Panc1 (cell line): ENCODE measurements at regions not wholly inside any gene's neighbourhood (a gene's known extent, or its start where the extent isn't known, plus 50 kb on each side); places are given as distances from the start of the nearest gene placed in this dataset.

Experiments used
- ATAC-seq: fragments of 200-7000 bp; cut with Tn5 transposase; 2 replicates; pipeline ENCODE4 v1.9.1; 2020; ENCODE audit warnings: mild to moderate bottlenecking, moderate library complexity
- BruUV-seq: library from RNA; stranded (reverse); fragments of 400-500 nt; replicated peaks from 2 replicates; lab custom pipeline; 2021; lab: Mats Ljungman, UMichigan
- CTCF ChIA-PET: fragments of 300-600 bp; sonication (Branson Sonifier 250); formaldehyde crosslinking; loops from one replicate; lab custom pipeline; 2022; ENCODE audit warnings: antibody characterized with exemption; lab: Charles Lee
- POLR2A ChIA-PET: fragments of 300-600 bp; sonication (Branson Sonifier 250); formaldehyde crosslinking; loops from one replicate; lab custom pipeline; 2022; ENCODE audit warnings: antibody characterized with exemption; lab: Charles Lee
- DNase-seq: peaks from one replicate; pipeline ENCODE4 v3.0.0-alpha.2; 2010; ENCODE audit warnings: low read depth, low spot score
- H3K27ac ChIP-seq: 2 replicates; pipeline ENCODE4 v1.5.1; 2011; ENCODE audit warnings: mild to moderate bottlenecking, low read length, inconsistent platforms
- H3K27me3 ChIP-seq: fragments of 200-500 bp; sonication (Bioruptor generic); 2 replicates; pipeline ENCODE4 v1.6.0; 2014; ENCODE audit warnings: low read length, inconsistent platforms; ENCODE audit not compliant: control insufficient read depth, insufficient read depth
- H3K36me3 ChIP-seq: fragments of 200-500 bp; sonication (Bioruptor generic); 2 replicates; pipeline ENCODE4 v1.5.1; 2014; ENCODE audit warnings: inconsistent platforms, mild to moderate bottlenecking, low read length, moderate library complexity; ENCODE audit not compliant: control insufficient read depth, insufficient read depth
- H3K4me1 ChIP-seq: 2 replicates; pipeline ENCODE4 v1.5.1; 2011; ENCODE audit warnings: inconsistent platforms, mild to moderate bottlenecking, low read length, moderate library complexity; ENCODE audit not compliant: control insufficient read depth, insufficient read depth
- H3K4me3 ChIP-seq, 2 experiments: 2 replicates each; pipeline ENCODE4 v1.5.1; 2011 to 2012; ENCODE audit warnings: low read depth in 2 of 2, low read length in 2 of 2, mild to moderate bottlenecking in 2 of 2, inconsistent platforms in 1 of 2, moderate library complexity in 1 of 2
- H3K9me3 ChIP-seq: fragments of 200-500 bp; sonication (Bioruptor generic); 2 replicates; pipeline ENCODE4 v1.5.1; 2014; ENCODE audit warnings: low read depth, mild to moderate bottlenecking, inconsistent platforms, low read length, moderate library complexity; ENCODE audit not compliant: control insufficient read depth, insufficient read depth
- CTCF ChIP-seq: fragments of 450-650 bp; IDR thresholded peaks from 2 replicates; pipeline ENCODE4 v1.5.1; 2017; ENCODE audit warnings: mild to moderate bottlenecking
- POLR2AphosphoS5 ChIP-seq: IDR thresholded peaks from 2 replicates; pipeline ENCODE4 v1.6.1; 2012; ENCODE audit warnings: mild to moderate bottlenecking, low read depth, low read length, moderate library complexity
- REST ChIP-seq, 2 experiments: IDR thresholded peaks; 2 replicates each; pipeline ENCODE4 v1.6.1; 2011 to 2012; ENCODE audit warnings: low read depth in 2 of 2, control low read depth in 1 of 2, low read length in 1 of 2, mild to moderate bottlenecking in 1 of 2, moderate library complexity in 1 of 2; ENCODE audit not compliant: insufficient read depth in 1 of 2
- SIN3A ChIP-seq: IDR thresholded peaks from 2 replicates; pipeline ENCODE4 v1.6.1; 2012; ENCODE audit warnings: low read depth, mild to moderate bottlenecking, low read length, moderate library complexity, borderline replicate concordance; ENCODE audit not compliant: insufficient read depth
- TCF7L2 ChIP-seq: IDR thresholded peaks from 2 replicates; pipeline ENCODE4 v1.6.1; 2011; ENCODE audit warnings: mild to moderate bottlenecking, low read depth, low read length, inconsistent platforms
- in situ Hi-C: cut with HindIII; loops from 2 replicates; pipeline ENCODE4 v1.10.0; 2016; ENCODE audit warnings: low sequenced_read_pairs, low pct_unique_long_range_greater_than_20kb
- intact Hi-C: fragments of 100-400 bp; cut with micrococcal nuclease; formaldehyde crosslinking; loops from one replicate; pipeline ENCODE4 v1.10.0; 2022; ENCODE audit not compliant: unreplicated experiment

- no peak for TF ChIP-seq CTCF
- H3K36me3 ChIP-seq, result no peaks in the 10 kb centered on the region
- H3K4me3 ChIP-seq, result no peak overlapping the region
- ChIA-PET POLR2A (no interaction called here), CTCF (no interaction called here)
- in situ Hi-C loops, result no loop called here
- BruUV-seq, result no TSS peak
- H3K4me1 ChIP-seq, result no peaks in the 10 kb centered on the region
- H3K9me3 ChIP-seq, result no peaks in the 10 kb centered on the region
- H3K27ac ChIP-seq, result no peak overlapping the region
- no peak for DNase-seq
- H3K27me3 ChIP-seq, result no peaks in the 10 kb centered on the region
- ATAC-seq, result no peak
- intact Hi-C loops, result no loop called here
Measured at GRCh38 chr7:124462249-124462648, 303.3 kb downstream of the GPR37 start.

GRCh38 chr7:124460555-124460954 is 305.0 kb downstream of the GPR37 start:
- Histone ChIP-seq H3K27me3 (no peaks in the 10 kb centered on the region), H3K4me1 (no peaks in the 10 kb centered on the region), H3K36me3 (no peaks in the 10 kb centered on the region), H3K27ac (no peak overlapping the region), H3K9me3 (no peaks in the 10 kb centered on the region), H3K4me3 (no peak overlapping the region)
- ChIA-PET POLR2A (no interaction called here), CTCF (no interaction called here)
- in situ Hi-C loops, result no loop called here
- DNase-seq, result no peak
- intact Hi-C loops, result no loop called here
- ATAC-seq, result no peak
- BruUV-seq, result no TSS peak
- no peak for TF ChIP-seq POLR2AphosphoS5
- no peak for TF ChIP-seq TCF7L2
- no peak for TF ChIP-seq CTCF
- no peak for TF ChIP-seq REST (IDR thresholded peaks at IDR 0.05; ENCODE audit: insufficient read depth in 1 of 2, low read depth in 2 of 2, low read length in 1 of 2)
- TF ChIP-seq SIN3A, result no peak

GRCh38 chr7:124460056-124460450 is 305.5 kb downstream of the GPR37 start:
- BruUV-seq, result no TSS peak
- no peak for DNase-seq
- no peaks in the 10 kb centered on the region for H3K9me3 ChIP-seq
- no peak overlapping the region for H3K27ac ChIP-seq
- intact Hi-C loops (no loop called here), in situ Hi-C loops (no loop called here)
- no peak for TF ChIP-seq REST (IDR thresholded peaks at IDR 0.05; ENCODE audit: insufficient read depth in 1 of 2, low read depth in 2 of 2, low read length in 1 of 2)
- no peak for TF ChIP-seq TCF7L2
- TF ChIP-seq POLR2AphosphoS5, result no peak
- no peak for TF ChIP-seq SIN3A
- TF ChIP-seq CTCF, result no peak
- no peaks in the 10 kb centered on the region for H3K4me1 ChIP-seq
- no peaks in the 10 kb centered on the region for H3K36me3 ChIP-seq
- no peaks in the 10 kb centered on the region for H3K27me3 ChIP-seq
- ChIA-PET POLR2A (no interaction called here), CTCF (no interaction called here)
- no peak for ATAC-seq
- H3K4me3 ChIP-seq, result no peak overlapping the region
